Muscle of arm (tissue), 1 donor: ENCODE measurements at regions not wholly inside any gene's neighbourhood (a gene's known extent, or its start where the extent isn't known, plus 50 kb on each side); places are given as distances from the start of the nearest gene placed in this dataset.

Experiments used
- DNase-seq: peaks from one replicate; pipeline ENCODE4 v3.0.0-alpha.2; 2013

DNA sequence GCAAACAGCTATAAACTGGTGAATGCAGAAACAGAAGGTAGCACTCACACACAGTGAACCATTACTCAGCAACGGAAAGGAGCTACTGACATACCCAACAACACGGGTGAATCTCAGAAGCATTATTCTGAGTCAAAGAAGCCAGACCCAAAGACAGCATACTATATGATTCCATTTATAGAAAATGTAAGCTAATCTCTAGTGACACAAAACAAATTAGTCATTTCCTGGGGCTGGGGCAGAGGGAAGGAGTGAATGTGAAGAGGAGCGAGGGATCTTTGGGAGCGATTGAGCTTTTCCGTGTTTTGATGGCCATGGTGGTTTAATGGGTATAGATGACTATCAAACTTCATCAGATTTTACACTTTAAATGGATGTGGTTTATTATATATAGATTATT lies 614.6 kb downstream of the DHX35 start:
- no peak for DNase-seq

- no peak for DNase-seq
These were observed 611.9 kb downstream of the DHX35 start for GRCh38 chr20:39574061-39574460.

- no peak for DNase-seq
These were observed 609.0 kb downstream of the DHX35 start for GRCh38 chr20:39571171-39571570.

GRCh38 chr20:39568109-39568508 lies 606.0 kb downstream of the DHX35 start:
- no peak for DNase-seq

GRCh38 chr20:39563349-39563748 lies 601.2 kb downstream of the DHX35 start:
- DNase-seq = no peak

DNA sequence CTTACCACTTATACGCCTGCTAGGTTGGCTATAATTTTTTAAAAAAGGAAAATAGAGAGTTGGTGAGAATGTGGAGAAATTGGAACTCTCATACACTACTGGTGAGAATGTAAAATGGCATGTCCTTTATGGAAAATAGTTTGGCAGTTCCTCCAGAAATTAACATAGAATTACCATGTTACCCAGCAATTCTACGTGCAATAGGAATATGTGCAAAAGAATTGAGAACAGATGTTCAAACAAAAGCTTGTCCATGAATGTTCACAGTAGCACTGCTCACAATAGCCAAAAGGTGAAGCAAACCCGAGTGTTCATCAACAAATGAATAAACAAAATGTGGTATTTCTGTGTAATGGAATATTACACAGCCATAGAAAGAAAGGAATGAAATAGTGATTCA lies 592.2 kb downstream of the DHX35 start:
- no peak for DNase-seq

GRCh38 chr20:39553120-39553519 lies 591.0 kb downstream of the DHX35 start:
- DNase-seq = no peak

GRCh38 chr20:39549733-39550132 lies 587.6 kb downstream of the DHX35 start:
- no peak for DNase-seq

GRCh38 chr20:39547546-39548408 lies 585.6 kb downstream of the DHX35 start:
- no peak for DNase-seq

- no peak for DNase-seq
These were observed 579.1 kb downstream of the DHX35 start for GRCh38 chr20:39541136-39541803.

GRCh38 chr20:39538317-39538716 lies 576.2 kb downstream of the DHX35 start:
- DNase-seq = no peak

GRCh38 chr20:39535301-39535700 lies 573.2 kb downstream of the DHX35 start:
- no peak for DNase-seq

DNA sequence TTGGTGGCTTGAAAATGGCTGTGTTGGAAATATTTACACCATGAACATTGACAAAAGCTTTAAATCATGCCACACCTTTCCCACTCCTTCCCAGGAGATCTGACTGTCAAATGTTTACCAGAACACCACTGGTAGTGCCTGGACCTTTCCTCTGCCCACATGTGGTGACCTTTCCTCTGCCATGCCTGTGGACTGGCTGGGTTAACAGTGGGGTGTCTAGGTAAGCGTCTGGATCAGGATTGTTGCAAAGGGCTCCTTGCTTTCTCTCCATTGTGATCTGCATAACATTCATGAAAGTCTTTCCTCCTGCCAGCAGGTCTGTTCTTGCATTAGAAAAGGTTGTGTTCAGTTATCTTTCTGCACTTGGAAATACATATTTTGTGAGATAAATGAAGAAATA lies 572.7 kb downstream of the DHX35 start:
- DNase-seq = no peak

DNA sequence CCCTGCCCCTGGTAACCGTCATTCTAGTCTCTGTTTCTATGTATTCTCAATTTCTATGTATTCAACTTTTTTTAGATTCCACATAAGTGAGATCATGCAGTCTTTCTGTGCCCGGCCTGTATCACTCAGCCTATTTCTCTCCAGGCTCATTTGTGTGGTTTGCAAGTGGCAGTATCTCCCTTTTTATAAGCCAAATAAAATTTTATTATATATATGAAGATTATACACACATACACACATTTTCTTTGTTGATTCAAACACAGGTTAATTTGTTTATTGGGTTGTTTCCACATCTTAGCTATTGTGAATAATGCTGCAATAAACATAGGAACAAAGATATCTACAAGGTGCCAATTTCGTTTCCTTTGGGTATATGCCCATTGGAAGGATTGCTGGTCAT lies 571.7 kb downstream of the DHX35 start:
- no peak for DNase-seq

DNA sequence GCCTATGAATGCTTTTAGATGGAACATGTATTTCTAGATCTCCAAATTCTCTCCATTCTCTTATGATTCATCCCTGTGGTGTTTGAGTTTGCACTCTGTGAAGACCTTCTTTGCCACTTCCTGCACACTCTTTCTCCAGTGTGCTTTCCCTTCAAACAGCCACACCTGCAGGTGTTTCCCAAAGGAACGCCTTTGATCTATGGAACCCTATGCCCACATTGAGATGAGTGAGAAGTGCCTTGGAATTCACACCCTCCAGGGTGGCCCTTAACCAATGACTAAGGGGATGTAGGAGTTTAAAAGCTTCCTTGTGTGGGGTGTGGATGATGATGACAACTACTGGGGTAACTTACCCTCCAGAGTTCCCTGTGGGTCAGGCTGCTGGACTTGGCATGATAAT lies 570.1 kb downstream of the DHX35 start:
- no peak for DNase-seq

GRCh38 chr20:39528436-39528835 lies 566.3 kb downstream of the DHX35 start:
- DNase-seq = no peak

DNA sequence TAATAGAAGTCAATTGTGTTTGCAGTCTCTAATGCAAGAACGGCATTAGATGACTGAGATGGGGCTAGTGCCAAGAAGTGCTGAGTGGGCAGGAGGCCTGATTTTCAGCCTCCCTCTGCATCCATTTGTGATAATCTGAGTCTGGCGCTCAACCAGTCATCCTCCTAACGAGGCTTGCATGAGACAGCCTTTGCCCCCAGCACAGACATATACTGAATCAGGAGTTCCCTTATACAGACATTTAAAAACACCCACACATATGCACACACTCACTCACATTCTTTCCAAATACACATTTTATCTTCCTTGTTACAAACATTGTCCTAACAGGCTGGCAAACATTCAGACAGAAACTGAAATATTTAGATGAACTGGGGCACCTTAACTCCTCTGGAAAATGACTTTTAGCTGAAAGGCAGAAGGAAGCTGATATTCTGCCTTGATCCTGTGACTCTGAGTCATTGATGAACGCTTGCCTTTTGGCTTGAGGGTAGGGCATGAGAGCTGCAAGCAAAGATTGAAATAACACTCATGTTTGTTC lies 562.3 kb downstream of the DHX35 start:
- DNase-seq = peak; percentile 34

DNA sequence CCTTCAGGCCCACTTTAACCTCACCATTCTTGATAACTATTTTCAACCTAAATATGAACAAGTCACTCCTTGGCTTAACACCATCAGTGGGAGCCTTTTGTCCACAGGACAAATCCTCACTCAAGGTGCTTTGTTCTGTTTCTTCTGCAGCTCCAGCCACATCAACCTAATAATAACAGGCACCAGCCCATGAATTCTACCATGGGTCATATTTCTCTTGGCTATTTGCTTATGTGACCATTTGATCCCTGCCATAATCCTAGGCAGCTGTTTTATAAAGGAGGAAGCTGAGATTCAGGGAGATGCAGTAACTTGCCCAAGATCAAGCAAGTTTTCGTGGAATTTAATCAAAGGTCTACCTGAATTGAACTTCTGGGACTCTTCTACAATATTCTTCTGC lies 561.3 kb downstream of the DHX35 start:
- no peak for DNase-seq

- no peak for DNase-seq
These were observed 556.5 kb downstream of the DHX35 start for GRCh38 chr20:39518654-39519053.

- no peak for DNase-seq
These were observed 554.8 kb downstream of the DHX35 start for GRCh38 chr20:39516964-39517363.

DNA sequence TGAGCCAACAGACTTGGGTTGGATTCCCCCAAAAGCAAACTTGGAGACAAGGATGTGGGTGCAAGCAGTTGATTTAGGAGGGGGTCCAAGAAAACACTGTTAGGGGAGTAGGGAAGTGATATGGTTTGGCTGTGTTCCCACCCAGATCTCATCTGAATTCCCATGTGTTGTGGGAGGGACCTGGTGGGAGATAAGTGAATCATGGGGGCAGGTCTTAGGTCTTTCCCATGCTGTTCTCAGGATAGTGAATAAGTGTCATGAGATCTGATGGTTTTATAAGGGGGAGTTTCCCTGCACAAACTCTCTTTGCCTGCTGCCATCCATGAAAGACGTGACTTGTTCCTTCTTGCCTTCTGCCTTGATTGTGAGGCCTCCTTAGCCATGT lies 542.6 kb downstream of the DHX35 start:
- no peak for DNase-seq

DNA sequence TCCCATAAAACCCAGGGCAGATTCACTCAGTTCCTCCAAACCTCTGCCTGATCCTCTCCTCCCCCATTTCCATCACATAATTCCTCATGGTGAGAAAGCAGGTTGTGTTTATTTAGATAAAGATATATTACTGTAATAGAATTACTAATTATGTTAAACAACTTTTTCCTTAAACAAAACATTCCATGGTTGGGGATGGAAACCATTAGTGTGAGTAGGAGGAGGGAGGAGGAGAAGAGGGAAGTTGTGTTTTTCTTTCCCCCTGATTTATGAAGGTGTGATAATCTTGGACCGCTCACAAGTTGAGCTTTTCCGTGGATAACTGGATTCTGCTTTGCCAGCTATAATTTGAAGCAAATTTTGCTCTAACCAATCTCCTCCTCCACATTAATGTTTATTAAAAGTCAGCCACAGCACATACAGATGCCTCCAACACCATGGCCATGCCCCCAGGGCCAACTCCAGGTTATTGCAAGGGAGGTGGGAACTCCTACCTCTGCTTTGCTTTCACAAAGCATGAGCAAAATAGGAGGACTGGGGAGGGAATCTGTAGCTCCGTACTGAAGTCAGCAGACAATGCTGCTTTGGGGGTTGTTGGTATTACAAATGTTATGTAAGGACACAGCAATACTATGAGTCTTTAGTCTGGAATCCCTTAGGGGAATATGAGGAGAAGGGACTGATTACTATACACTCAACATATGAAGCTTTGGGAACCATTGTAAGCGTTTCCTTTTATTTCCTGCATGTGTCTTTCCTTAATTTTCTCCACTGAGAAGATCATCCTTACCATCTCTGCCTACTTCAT lies 542.0 kb downstream of the DHX35 start:
- DNase-seq = no peak
